GM19395 (cell line): ENCODE measurements at regions not wholly inside any gene's neighbourhood (a gene's known extent, or its start where the extent isn't known, plus 50 kb on each side); places are given as distances from the start of the nearest gene placed in this dataset.
"Not testable (repeated sequence)": the region's sequence is repeated elsewhere in the genome, so short reads cannot be mapped to it uniquely, and the experiment has no call there.

Experiments used
- ATAC-seq: cut with Tn5 transposase; IDR thresholded peaks from one replicate; pipeline ENCODE4 v1.9.1; 2021; ENCODE audit warnings: mild to moderate bottlenecking, moderate library complexity; ENCODE audit not compliant: unreplicated experiment

DNA sequence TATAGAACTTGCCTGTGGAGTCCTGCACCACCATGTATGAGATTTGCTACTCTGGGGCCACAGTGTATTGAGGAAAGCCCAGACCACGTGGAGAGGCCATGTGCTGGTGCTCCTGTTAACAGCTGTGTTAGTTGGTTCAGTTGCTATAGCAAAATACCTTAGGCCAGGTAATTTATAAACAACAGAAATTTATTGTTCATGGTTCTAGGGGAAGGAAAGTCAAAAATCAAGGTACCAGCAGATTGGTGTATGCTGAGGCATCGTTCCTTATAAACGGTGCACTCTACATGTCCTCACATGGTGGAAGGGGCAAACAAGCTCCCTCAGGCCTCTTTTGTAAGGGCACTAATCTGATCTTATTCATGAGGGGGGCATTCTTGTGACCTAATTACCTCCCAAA is 135.9 kb upstream of the FOXN2 start:
- ATAC-seq = no peak

- ATAC-seq = no peak
Observed at GRCh38 chr2:48180557-48180956, 133.9 kb upstream of the FOXN2 start.

DNA sequence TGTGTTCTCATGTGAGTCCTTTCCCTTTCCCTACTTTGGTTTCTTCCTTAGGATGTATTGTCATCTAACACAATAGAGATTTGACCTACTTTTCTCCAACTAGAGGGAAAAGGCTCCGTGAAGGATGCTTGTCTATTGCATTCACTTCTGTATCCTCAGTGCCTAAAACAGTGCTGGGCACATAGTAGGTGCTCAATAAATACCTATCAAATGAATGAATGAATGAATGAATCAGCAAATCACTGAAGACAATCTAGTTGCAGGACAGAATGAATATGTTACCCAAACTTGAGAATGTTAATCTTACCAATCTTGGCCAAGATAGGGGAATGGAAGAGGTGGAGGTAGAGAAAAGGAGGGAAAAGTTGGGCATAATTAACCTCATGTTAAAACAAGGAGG is 131.2 kb upstream of the FOXN2 start:
- ATAC-seq = no peak

DNA sequence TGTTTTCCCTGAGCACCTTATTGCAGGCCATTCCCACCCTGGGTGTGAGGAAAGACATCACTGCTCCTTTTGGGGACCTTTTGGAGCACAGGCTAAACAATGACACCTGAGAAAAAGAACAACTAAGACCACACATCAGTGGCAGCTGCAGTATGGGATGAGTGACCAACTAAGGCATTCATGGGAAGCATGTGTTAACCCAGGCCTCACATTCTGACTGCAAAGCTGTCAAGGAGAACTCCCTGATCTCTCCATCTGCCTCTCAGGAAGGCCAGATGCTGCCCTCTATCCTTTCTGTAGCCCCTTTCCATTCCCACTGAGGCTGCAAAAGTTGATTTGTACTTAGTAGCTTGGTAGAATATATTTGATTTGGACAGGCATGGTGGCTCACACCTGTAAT is 130.5 kb upstream of the FOXN2 start:
- ATAC-seq = no peak

- ATAC-seq = no peak
Observed at GRCh38 chr2:48187503-48187902, 127.0 kb upstream of the FOXN2 start.

- no peak for ATAC-seq
Observed at GRCh38 chr2:48189552-48190228, 124.8 kb upstream of the FOXN2 start.

DNA sequence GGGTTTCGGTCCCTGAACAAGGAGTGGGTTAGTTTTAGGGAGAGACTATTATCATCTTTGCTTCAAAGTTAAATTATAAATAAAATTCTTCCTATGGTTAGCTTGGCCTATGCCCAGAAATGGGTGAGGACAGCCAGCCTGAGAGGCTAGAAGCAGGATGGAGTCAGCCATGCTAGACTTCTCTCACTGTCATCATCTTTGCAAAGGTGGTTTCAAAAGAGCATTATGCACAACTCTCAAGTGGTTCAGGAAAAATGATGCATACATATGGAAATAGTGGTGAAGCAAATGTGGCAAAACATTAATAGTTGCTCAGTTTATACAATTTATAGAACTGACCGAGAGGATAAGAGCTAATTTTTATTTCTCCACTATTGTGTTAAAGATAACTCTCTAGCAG is 124.3 kb upstream of the FOXN2 start:
- no peak for ATAC-seq

GRCh38 chr2:48194641-48195040 is 119.8 kb upstream of the FOXN2 start:
- ATAC-seq = no peak

DNA sequence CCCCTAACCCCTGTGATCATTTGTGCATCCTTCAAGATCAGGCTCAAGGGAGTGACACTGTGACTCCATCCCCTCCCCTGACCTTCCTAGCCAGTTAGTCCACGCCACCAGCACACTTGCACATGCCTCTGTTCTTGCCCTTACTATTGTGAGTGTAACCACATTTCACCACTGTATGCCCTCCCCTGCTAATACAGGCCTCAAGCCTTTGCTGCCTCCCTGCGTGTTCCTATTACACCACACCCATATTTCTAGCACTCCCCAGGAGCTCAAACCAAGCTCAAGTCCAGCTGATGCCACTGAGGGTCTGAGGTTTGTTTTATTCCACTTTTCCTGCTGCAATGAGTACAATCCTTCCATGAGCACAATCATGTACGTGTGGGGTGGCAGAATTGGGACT is 119.3 kb upstream of the FOXN2 start:
- ATAC-seq = no peak

- ATAC-seq = no peak
Observed at GRCh38 chr2:48197618-48198017, 116.9 kb upstream of the FOXN2 start.

DNA sequence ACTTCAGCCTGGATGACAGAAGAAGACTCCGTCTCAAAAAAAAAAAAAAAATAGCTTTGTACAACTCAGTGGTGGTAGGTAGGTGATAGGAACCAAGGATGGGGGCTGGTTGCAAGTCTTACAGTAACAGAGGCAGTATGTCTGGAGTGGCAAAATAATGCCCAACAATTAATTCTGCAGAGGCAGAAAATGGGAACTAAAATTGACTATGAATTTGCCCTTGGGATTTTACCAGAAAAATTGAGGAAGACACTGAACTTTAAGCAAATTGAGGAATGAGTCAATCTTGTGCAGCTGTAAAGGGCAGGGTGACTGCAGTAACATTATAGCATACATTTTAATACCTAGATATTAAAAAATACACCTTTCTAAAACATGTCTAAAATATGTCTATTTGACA is 116.1 kb upstream of the FOXN2 start:
- ATAC-seq = no peak

GRCh38 chr2:48199070-48199469 is 115.4 kb upstream of the FOXN2 start:
- ATAC-seq = no peak

DNA sequence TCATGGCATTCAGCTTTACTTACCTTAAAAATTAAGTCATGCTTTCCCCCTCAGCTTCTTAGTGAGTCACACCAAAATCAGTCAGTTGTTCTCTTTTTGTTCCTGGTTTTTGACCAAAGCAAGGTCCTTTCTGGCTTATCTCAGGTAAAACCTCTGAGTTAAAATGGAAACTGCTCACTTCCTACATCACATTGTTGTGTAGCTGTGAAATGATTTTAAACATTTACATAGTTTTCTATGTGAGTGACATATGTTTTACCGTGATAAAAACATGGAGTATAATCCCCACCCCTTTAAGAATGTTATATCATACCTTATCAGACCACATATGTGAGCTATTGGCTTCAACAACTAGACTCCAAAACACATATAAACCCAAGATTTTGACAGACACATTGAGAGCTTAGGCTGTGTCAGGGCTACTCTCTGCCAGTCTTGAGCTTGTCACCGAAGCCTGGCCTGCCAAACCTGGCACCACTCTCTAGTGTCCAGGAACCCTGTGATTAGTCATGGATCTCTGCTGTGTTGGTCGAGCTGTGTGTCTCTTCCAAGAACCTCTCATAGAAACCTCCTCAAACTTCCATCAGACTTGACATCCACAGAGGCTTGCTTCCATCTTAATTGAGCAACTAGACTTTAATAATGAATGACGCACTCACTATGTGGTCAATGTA is 113.7 kb upstream of the FOXN2 start:
- peak; percentile 70 for ATAC-seq

DNA sequence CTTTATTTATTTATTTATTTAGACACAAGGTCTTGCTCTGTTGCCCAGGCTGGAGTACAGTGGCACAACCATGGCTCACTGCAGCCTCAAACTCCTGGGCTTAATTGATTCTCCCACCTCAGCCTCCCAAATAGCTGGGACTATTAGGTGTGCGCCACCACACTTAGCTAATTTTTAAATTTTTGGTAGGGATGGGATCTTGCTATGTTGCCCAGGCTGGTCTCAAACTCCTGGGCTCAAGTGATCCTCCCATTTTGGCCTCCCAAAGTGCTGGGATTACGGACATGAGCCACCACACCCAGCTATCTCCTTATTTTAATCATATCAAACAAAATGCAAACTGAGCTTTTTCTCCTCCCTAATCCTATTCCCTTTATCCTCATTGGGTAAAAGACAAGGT is 113.0 kb upstream of the FOXN2 start:
- ATAC-seq = not testable (repeated sequence)

GRCh38 chr2:48202863-48203642 is 111.4 kb upstream of the FOXN2 start:
- no peak for ATAC-seq

GRCh38 chr2:48203668-48204067 is 110.8 kb upstream of the FOXN2 start:
- ATAC-seq = no peak

DNA sequence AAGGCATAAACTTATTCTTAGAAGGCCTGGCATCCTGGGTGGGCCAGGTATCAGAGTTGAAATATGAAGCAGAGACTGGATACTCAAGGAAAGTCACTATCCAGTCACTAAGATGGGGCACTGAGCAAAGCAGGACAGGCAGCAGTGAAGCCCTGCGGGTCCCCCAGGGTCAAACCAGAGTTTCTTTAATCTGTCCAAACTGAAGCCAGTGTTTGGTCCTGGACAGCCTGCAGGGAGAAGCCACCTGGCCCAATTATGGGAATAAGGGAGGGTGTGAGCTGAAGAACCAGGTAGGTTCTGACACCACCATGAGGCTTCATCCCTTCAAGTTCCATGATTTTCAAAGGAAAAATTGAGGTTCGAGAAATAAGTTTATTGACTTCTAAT is 109.7 kb upstream of the FOXN2 start:
- no peak for ATAC-seq

DNA sequence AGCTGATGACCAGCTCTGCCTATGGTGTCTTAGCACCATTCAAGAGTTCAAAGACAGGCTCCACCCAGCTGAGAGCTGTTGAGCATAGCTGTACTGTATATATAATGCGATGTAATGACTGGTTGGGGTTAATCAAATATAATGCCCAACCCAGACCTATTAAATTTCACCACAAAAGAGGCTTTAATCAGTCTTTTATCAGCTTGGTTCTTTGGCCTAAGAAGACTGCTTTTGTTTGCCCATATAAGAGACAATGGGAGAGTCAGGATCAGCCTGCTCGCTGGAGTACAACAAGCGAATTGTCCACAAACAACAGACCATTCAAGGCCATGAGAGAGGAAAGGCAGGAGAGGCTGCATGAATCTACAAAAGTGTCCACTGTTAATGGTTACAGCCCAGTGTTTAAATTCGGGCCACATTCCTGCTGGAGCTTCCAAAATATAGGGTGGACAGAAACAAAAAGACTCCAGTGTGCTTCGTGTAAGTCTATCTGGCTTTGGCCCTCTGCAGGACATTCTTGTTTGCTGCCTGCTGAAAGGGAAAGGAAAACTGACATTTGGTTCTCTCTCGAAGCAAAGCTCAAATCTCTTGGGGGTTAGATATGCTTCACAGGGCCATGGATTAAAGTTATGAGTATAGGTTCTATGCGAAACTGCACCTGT is 109.2 kb upstream of the FOXN2 start:
- ATAC-seq = peak; percentile 83

- not testable (repeated sequence) for ATAC-seq
Observed at GRCh38 chr2:48206056-48206656, 108.3 kb upstream of the FOXN2 start.

- ATAC-seq = no peak
Observed at GRCh38 chr2:48207201-48207641, 107.3 kb upstream of the FOXN2 start.

GRCh38 chr2:48207851-48208250 is 106.6 kb upstream of the FOXN2 start:
- ATAC-seq = no peak
